HTR-8/SVneo (cell line): ENCODE measurements at regions not wholly inside any gene's neighbourhood (a gene's known extent, or its start where the extent isn't known, plus 50 kb on each side); places are given as distances from the start of the nearest gene placed in this dataset.

ENCODE experiments used
- DNase-seq: peaks from one replicate; pipeline ENCODE4 v3.0.0; 2011; ENCODE audit warnings: low spot score, mixed read lengths; ENCODE audit not compliant: insufficient read length
- FAIRE-seq: peaks from 2 replicates; lab custom pipeline; 2011; peaks lifted over from hg19 to GRCh38; lab: Jason Lieb, UNC

DNA sequence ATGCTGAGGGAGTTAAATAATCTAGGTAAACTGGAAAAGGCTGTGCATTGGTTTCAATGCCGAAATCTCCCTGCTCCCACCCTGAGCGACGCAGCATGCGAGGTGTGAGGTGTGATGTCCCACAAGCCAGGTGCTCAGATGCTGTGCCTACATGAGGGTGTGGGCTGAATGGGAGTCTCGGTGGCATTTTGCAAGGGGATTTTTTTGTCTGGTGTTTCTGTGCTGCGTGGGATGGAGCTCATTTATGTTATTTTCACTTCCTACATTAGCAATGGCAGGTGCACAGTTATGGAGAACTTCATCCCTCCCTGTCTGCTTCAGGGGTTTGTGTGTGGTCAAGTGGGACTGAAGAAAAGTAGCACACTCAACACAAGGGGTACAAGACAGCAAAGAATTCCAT, 110.2 kb upstream of the CCDC68 start:
- FAIRE-seq (no peak), DNase-seq (no peak)

DNA sequence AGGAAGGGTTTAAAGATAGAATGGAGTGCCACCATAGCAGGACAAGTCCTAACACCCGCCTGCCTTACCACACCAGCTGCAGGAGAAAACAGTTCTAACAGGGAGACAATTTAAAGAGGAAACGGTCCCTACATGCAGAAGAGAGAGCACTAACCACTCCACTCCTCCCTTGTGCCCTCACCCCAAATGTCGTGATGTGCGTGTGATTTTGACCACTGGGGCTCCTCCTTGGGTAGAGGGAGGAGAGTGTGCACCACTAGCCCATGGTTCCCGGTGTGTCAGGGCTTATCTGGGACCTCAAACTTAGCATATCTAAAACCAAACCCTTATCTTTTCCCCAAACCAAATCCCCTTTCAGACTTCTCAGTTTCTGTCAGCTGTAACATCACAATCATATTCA, 105.5 kb upstream of the CCDC68 start:
- DNase-seq (no peak), FAIRE-seq (no peak)

DNA sequence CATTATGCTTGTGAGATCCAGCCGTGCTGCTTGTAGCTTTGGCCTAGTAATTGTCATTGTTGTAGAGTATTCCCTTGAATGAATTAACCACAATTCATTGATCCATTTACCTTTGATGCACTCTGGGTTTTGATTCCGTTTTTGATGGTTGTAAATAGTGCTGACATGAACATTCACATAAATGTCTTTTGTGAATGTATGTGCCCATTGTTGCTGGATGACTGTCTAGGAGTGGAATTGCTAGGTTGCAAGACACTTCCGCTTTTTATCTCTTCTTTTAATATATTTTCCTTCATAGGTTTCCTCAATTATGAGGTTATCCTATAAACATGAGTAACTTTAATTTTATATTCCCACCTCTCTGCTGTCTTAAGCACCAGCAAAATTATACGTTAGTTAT, 104.8 kb upstream of the CCDC68 start:
- DNase-seq = no peak
- FAIRE-seq = no peak

DNA sequence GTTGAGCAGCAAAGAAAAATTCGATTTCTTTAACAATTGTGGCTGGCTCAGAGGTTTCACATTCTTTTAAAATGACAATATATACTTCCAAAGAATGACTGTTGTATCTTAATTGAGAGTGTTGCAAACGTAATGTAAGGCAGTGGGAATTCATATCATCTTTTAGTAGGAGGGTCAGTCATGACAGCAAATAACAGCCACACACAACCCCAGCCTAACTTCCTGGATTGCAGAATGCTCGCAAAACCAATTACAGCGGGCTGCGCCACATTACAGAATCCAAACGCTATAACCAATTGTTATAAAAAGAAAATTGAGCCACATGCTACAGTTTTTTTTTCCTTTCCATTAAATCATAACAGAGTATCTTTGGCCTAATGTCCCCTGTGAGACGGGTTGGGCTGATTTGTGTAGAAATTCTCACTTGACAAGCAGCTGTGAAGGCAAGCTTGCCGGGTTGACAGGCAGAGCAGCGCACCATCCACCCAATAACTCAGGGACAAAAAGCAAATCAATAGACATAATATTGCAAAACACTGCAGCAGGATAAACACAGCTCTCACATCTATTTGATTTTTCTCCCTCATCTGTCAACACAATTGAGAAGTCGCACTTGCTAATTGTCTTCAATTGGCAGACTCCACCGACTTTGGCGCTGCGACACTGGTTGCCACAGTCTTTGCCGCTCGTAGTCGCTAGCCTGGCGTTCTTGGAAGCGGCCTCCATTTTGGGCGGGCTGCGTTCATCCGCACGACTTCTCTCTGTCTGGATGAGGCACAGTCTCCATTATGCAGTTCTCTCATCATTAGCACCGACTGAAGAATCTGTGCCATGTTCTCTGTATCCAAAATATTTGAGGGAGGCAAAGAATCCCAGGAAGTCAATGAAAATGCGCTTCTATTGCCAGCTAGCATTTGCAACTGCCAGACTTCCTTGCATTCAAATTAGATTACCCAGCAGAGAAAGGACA, 95.0 kb upstream of the CCDC68 start:
- DNase-seq (no peak), FAIRE-seq (no peak)

DNA sequence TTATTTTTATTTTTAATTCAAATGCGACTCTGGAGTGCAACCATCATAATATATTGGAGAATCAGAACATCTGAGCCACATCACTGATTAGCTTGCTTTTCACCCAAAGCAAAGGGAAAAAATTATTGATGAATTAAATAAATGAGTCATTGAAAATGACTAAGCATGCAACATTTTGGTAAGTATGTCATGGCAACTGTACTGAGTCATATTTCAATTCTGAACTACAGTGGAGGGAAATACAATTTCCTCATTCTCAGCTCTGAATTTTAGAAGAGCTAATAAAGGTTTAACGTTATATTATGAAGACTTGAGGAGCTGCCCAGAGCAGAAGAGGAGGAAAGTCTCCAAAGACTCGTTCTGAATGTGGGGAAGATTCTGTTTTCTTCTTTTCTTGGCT, 89.6 kb upstream of the CCDC68 start:
- FAIRE-seq (no peak), DNase-seq (peak; percentile 15)

DNA sequence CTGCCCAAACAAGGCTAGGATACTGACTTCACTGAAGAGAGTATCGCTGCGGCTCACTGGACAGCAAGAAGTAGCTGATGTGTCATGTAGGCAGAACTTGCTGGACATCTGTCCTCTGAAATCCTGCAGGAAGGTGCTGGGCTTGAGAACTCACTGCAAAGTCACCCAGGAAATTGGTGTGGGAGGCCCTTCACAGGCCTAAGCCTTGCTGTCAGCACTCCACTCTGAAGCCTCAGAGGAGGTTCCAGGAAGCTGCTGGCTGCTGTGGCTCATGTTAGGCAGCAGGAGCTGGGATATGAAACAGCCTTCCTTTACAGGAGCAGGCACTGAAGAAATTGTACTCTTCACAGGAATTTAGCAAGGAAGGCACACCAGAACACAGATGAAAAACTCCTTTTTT, 88.3 kb upstream of the CCDC68 start:
- FAIRE-seq (no peak), DNase-seq (no peak)

DNA sequence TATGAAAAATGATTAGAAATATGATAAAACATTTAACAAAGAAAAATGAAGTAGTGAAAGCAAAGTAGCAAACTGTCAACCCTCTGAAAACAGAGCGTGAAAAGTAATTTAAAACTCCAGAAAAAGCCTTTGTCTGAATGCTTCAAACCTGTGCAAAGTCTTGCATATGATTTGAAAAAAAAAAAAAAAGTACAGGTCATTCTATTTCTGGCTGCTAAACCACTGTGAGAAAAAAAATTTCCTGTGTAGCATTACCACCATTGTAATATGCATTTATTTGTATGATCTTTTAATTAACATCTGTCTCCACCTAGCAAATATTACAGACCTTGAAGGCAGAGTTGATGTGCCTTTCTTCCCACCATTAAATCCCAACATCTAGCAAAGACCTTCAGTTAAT, 82.1 kb upstream of the CCDC68 start:
- FAIRE-seq = no peak

DNA sequence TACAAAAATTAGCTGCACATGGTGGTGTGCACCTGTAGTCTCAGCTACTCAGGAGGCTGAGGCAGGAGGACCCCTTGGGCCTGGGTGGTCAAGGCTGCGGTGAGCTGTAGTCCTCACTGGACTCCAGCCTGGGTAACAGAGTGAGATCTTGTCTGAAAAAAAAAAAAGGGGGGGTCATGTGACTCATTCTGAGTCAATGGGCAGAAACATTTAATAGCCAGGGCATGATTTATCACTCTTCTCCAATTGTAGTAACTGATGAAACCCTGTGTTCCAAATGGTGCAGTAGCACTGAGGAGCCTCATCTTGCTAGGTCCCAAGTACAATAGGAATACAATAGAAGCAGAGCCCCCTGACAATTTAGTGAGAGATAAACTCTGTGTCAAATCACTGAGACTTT, 78.9 kb upstream of the CCDC68 start:
- no peak for DNase-seq
- FAIRE-seq = no peak

More for the DNA sequence above, 82.1 kb upstream of the CCDC68 start:
- DNase-seq = no peak

DNA sequence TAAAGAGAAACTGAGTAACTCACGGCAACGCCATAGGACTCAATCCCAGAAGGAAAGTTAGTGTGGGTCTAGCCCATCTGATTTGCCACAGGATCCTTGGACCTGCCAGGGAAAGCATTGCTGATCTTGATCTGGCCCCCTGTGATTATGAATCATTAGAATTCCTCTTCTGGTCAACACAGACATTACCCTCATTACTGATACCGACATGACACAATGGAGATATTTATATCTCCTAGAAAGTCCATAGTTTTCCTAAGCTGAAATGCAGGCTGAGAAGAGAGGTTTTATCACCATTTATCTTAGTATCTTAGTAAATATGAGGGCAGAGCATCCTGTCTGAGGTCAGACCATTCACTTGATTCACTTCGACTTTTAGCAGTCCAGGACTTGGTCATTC, 75.5 kb upstream of the CCDC68 start:
- FAIRE-seq (no peak), DNase-seq (no peak)

DNA sequence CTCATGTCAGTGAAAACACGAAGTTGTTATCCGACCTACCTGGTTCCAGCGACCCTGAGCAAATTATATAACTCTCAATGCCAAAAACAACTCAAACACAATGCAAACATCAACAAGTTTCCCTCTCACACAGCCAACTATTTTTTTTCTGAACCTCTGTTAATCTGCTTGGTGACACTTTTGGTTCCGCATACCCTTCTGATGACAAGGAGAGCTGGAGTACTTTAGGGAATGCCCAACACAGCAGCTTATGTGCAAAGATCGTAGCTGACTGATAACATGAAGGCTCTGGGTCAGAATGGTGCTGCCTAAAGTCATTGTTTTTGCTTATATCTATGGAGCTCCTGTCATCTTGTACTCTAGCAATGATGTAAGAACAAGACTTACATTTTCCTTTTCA, 72.7 kb upstream of the CCDC68 start:
- FAIRE-seq (no peak), DNase-seq (no peak)

DNA sequence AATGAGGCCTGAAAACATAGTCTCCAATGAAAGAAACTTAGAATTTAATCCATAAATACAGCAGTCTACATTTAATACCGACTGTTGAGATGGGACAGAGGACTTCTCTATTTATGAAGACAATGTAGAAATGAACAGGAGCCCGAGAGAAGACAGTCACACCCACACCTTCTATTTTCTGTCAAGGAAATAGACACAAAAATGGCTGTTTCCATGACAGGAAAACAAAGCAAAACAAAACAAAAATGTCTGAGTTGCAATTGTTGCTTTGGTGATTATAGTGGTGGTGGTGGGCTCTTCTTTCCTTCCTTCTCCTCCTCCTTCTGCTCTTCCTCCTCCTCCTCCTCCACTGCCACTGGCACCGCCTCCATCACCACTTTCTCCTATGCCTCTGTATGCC, 72.3 kb upstream of the CCDC68 start:
- DNase-seq (no peak), FAIRE-seq (no peak)

DNA sequence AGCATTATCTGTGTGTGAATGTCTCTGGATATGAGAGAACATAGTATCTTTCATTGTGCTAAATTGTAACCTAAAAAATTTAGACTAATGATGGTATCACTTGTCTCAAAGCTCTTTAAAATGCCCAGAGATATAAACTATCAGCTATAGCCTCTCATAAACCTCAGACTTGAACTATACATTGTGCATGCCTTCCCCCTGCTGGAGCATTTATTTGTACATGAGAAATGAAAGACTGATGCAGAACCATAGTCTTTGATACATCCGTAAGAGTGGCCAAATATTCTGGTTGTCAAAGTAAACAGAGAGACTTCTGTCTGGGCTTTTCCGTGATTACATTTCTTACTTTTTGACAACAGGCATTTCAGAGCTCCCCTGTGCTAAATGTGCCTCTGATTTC, 71.9 kb upstream of the CCDC68 start:
- FAIRE-seq (no peak), DNase-seq (no peak)

DNA sequence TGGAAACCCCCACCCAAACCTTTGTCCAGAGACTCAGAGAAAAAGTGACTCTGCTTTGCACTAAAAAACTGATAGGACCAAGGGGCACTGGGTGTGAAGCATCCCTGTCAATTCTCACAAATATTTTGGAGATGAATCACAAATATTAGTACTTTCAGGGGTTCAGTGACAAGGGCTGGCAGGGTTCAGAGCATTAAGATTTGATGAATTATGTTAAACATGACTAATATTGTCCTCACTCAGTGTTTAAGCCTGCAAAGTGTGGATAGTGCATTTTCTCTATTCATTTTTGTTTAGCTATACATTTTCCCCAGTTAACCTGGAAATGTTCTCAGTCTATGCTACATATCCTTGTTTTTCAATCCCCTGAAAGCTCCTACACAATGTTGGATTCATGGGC, 65.3 kb upstream of the CCDC68 start:
- no peak for FAIRE-seq
- DNase-seq = no peak

DNA sequence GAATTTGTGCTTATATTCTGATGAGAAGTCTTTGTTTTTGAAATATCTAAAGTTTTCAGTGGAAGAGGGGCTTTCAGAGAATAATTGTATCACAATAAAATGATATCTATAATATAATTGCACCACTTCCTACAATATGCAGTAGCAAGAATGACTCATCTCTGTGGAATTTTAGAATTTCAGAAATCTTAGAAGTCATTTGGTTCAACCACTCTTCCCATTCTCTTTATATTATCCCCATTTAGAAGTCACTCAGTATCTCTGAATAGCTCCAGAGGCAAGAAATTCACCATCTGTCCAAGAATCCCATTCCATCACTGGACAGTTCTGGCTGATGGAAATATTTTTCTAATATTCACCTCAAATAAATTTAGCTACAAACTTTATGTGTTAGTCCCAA, 59.3 kb upstream of the CCDC68 start:
- DNase-seq = peak; percentile 44
- no peak for FAIRE-seq

DNA sequence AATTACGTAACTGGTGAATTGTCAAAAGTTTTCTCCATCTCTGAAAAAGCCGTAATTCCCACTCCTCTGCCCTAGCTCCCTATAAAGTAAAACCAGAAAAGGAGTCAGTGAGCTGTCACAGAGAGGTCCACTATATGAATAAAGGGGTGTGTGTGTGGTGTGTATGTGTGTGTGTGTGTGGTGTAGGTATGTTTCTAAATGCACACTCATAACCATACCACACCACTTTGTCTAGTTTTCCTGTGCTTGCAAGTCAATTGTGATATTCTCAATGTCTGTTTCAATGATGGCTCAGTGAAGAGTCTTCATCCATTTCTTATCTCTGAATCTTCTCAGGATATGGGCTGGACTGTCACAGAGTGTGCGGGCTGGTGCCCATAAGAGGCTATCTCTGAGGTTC, 54.8 kb upstream of the CCDC68 start:
- FAIRE-seq (no peak), DNase-seq (no peak)

DNA sequence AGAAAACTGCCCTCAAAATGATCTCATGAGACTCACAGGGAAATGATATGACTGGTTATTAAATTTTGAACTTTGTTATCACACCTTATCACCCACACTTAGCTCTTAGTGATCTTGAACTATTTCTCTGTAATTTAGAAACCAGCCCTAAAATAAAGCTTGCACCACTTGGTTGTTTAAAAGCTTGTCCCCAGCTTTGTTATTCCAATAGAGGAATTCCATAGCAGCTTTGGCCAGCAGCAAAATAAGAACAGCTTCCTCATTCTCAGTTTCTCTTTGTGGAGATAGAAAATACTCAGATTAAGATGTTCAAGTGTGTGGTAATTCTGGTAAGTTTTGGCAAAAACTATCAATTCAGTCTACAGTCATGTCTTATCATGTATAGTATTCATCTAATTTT, 54.4 kb upstream of the CCDC68 start:
- DNase-seq = no peak

DNA sequence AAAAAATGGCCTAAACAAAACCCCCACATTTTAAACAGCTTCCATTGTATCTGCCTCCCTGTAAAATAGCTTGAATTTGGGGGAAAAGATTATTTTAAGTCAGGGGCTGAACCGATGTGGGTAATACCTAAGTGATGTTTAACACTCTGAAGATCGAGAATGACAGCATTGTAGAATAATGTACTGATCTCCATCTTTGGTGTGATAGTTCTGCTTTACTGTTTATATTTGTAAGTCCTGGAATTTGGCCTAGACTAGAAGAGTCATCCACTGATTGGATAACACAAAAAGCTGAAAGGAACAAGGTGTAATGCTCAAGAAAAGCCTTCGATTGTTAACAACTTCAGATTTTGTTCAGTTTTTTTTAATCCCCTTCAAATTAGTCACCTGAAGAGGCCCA, 53.8 kb upstream of the CCDC68 start:
- no peak for FAIRE-seq
- DNase-seq = no peak

More for the DNA sequence above, 54.4 kb upstream of the CCDC68 start:
- no peak for FAIRE-seq

DNA sequence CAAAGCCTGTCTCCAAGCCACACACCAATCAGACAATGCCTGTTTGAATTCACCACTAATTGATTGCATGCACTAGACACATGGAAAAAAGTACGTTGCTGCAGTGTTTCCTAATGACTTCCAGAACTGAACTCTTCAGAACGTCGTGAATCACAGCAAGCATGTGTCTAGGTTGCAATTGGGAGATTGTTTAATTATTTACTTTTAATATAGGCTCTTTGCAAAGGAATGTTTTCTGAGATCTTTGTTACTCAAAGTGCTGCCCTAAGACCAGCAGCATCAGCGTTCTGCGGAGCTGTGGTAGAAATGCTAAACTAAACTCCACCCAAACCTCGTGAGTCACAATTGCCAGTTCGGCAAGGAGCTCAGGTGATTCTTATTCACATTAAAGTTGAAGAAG, 52.7 kb upstream of the CCDC68 start:
- DNase-seq (no peak), FAIRE-seq (no peak)
